M059J (cell line): ENCODE measurements at regions not wholly inside any gene's neighbourhood (a gene's known extent, or its start where the extent isn't known, plus 50 kb on each side); places are given as distances from the start of the nearest gene placed in this dataset.

Experiments
- DNase-seq: peaks from one replicate; pipeline ENCODE4 v3.0.0-alpha.2; 2012; ENCODE audit warnings: low read depth

DNA sequence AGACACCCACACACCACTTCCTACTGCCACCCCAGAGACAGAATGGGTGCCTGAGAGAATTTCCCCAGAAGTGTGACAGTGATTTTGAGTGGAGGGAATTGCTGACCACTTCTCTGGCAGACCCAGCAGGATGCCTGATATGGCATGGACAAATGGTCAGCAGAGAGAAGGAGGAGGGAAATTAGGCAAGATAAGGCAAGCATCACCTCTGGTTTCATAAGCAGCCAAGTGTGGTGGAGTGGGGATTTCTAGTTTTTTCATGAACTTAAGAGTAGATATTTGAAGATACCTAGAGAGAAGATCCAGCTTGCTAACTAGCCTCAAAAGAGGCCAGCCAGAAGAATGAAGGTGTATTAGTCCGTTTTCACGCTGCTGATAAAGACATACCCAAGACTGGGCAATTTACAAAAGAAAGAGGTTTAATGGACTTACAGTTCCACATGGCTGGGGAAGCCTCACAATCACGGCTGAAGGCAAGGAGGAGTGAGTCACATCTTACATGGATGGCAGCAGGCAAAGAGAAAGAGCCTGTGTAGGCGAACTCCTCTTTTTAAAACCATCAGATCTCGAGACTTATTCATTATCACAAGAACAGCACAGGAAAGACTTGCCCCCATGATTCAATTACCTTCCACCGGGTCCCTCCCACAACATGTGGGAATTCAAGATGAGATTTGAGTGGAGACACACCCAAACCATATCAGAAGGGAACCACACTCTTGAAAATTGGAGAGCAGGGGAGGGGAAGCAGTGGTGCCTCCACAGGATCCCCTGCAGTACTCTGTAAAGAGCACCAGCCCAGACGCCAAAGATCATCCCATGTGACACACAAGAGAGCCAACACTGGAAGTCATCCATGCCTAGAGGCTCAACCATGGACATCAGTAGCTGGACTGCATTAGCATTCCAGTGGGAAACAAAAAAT, 64.2 kb downstream of the RBM43 start:
- no peak for DNase-seq

DNA sequence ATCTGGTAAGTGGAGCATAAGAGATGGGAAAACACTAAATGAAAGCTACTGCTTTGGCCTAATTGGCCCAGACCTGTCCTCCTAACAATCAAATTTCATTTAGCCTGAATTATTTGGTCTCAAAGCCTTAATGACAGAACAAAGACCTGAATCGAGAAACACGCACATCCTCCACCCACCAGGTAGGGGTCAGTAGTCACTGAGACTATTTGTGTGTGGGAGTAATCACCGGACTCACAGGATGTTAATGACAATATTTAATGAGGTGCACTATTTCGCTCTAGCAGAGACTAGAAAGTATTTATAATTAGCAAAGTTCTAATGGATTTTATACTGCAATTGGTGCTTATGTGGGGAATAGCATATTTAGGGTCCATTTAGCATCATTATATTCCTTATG, 68.1 kb downstream of the RBM43 start:
- no peak for DNase-seq

DNA sequence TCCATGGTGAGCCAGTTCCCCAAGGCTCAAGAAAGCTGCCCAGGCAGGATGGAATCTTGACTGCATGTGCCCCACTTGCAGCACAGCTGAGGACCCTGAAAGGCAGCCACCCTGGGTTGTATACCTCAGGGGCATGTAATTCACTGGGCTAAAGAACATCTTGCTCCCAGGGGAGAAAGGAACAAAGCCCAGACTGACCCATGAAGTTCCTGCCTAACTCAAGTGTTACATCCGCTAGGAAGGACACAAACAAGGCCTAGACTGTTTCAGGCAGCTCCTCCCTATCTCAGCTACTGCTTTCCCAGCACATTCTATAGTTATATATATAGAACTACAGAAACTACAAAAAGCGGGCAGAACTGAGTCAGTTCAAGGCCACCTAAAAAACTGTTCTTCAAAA, 69.0 kb downstream of the RBM43 start:
- DNase-seq = no peak

DNA sequence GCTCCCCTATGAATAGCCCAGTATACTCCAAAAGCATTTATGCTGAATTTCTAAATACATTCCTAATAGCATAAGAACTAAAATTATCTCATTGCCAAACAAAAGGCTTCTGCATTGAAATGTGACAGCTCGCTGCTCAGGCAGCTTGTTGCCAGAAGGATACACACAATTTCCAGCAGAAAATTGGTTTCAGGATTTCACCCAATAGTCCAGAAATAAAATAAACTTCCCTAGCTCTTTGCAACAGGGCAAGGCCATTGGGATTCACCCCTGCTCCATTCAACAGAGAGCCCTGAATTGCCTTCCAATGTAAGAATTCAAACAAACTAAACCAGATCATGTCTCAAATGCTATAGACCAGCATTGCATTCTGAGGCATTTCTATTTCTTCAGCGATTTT, 70.7 kb downstream of the RBM43 start:
- DNase-seq = no peak

DNA sequence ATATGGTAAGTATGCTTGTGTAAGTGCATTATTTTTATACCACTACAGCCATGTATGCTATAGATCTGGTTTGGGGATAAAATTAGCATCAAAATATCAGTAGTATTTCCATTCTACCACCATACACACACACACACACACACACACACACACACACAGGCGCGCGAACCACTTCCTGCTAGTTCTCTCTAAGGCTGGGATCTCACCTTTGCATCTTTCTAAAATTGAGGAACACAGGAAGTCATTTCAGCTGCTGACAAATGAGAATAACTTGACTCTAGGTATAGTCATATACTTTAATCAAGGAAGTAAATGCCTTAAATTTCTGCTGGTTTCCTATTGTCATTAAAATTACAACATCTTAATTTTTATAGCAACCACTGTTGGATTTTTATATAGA, 72.5 kb downstream of the RBM43 start:
- DNase-seq = no peak

DNA sequence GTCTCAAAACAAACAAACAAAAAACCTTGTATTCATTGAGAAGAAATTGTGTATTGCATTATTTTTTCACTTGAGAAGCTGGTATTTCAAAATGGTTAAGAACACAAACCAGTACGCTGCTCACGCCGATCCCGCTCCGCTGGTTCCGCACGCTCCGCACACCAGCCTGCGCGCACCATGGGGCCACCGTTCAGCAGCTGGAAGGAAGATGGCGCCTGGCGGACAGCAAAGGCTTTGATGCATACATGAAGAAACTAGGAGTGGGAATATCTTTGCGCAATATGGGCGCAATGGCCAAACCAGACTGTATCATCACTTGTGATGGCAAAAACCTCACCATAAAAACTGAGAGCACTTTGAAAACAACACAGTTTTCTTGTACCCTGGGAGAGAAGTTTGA, 75.7 kb downstream of the RBM43 start:
- DNase-seq = no peak

DNA sequence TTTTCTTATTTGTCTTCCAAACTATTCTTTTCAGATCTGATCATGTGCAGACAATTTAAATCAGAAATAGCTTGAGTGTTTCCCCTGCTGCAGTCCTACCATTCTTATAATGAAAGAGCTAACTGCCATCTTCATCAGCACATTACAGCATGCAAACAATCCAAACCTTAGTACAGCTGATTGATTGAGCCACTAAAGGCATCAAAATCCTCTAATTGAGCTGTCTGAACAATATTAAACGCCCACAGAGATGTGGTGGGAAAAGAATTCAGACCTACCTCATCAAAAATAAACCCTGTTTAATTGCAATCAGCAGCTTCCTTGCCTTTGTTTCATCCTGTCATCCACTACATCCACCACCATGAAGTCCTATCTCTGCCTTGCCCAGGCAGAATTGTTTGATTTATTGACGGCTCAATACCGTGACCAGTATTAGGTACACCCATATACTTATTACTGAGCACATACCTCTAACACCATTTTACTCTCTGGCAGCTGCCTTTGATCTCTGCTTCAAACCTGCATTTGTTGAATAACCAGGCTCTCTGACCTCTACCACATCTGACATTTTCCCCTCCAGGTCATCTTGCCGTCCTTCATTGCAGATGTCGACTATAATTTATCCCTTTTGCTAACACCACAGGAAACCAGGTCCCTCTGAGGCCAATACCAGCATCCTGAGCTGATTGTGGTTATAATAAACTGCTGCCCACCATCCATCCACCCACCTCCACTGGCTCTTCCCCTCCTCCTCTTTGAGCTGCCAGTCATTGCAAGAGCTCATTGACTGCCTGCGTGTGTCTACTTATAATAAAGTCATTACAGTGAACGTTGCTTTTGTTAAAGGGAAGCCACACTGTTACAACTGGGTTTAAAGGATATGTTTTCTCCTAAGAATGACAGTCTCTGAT, 78.5 kb downstream of the RBM43 start:
- DNase-seq = no peak

DNA sequence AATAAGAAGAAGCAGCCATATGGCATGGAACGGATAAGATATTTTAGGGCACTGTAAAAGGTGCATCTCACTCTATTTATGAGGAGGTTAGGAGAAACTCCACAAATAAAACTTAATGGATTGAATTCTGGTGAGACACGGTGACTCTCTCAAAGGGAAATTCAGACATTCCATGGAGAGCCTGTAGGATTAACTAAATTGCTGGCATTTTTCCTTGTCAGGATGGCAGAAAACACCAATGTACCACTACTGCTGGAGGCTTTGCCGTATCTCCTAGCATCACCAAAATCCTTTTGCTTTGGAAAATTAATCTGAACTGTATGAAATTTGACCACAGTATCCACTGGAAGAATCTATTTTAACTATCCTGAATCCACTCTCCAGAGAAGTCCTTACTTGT, 79.3 kb downstream of the RBM43 start:
- no peak for DNase-seq

DNA sequence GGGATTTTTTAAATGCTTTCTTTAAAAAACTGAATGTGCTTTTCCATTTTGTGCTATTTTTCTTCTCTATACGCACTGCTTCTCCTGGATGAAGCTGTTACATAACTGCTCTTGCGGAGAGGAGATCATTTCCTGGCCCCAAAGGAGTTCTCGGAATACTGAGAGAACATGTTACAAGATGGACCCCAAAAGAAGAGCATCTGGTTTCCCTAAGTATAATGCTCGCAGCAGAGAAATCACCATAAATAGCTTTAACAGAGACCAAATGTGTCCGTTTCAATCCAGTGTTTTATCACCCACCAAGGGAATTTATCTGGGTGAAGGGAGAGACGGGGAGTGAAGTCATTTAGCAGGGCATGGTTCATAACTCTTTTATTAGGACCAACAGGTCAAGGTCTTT, 80.1 kb downstream of the RBM43 start:
- DNase-seq = no peak

DNA sequence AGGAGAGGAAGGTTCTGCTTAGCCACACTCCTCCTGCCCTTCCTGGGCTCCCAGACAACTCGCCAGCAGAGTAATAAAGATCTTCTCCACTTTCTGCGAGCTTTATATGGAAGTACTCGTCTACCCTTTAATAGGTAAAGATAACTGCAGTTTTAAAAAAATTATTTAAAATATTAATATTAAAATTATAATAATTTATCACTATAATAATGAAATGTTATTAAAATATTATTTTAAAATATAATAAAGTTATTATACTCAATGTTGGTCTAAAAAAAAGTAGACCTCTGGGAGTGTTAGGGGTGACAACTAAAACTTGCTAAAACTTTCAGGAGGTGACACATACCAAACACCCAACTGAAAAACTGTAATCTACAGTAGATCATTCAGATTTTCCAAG, 81.5 kb downstream of the RBM43 start:
- DNase-seq = no peak

DNA sequence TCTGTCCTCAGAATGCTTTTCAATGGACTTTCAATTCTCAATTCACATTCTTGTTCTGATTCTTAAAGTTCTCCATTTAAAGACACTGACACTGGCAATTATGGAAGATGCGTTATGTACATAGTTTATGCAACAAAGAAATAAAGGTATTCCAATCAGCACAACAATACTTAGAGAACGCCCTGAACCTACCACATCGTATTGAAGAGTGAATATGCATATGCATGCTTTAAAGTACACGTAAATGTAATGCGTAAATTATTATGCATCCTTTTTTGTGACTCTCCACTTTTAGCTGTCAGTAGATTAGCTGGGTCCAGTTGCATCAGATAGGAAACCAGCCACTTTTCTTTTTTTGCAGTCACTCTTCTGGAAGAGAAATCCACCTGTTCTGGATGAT, 83.5 kb downstream of the RBM43 start:
- DNase-seq = no peak

DNA sequence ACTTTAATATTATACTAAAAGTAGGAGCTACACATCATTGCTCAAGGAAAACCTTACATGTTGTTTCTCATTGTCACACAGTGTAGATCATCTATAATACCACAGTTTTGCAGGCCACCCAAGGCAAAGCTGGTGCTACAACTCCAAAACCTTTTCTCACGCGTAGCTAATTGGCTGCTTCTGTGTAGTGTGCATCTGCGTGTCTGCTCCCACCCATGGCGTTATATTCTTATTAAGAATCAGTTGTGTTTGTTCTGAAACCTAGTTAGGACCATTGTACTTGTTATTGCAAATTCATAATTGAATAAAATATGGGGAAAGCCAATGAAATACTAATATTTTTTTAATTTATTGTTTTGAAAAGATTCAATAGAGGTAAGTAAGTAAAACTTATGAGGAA, 83.9 kb downstream of the RBM43 start:
- no peak for DNase-seq

DNA sequence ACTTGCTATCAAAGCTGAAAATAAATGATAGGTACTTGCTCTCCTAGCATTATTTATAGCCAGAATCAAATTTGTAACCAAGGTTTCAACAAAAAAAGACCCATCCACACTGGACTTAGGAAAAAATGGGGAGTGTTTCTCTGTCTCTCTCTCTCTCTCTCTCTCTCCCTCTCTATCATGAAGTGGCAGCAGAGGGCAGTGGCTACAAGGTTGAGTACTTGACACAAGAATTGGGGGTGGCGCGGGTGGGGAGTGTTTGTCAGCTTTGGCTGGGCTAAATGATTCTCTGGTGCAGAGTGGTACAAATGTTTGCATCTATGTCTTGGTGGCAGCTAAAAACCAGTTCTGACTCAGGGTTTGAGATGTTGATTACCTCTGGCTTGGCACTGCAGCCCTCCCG, 85.0 kb downstream of the RBM43 start:
- no peak for DNase-seq

DNA sequence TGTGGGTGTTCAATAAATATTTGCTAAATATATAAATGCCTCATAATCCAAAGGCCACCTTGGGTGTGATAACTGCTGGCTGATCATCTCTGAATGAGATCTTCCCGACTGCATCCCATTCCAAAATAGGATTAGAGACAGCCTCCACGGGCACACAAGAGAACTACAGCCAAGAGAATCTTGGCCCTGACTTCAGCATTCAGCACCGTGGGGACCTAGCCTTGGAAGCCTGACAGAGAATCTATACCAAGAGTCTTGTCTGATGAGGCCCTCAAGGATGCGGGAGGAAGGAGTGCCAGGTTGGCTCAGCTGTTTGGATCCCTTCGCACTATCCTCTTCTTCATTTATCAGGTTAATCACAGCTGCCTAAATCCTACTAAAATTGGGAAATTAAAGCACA, 85.8 kb downstream of the RBM43 start:
- no peak for DNase-seq

DNA sequence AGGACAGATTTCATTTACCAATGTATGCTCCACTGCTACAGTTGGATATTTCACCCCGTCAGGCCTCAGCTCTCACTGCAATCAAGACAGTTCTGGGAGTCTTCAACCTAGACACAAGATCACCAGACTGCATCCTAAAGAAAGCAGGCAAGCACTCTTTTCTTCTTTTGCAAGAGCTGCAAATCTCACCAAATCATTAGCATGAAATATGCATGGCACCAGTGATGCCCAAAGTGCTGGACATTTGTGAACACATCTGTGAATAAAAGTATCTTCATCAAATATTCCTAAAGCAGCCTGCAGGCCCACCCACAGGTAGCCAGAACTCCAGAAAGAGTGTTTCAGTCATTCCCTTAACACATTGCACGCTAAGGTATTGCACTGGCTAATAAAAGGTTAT, 87.5 kb downstream of the RBM43 start:
- DNase-seq = no peak

DNA sequence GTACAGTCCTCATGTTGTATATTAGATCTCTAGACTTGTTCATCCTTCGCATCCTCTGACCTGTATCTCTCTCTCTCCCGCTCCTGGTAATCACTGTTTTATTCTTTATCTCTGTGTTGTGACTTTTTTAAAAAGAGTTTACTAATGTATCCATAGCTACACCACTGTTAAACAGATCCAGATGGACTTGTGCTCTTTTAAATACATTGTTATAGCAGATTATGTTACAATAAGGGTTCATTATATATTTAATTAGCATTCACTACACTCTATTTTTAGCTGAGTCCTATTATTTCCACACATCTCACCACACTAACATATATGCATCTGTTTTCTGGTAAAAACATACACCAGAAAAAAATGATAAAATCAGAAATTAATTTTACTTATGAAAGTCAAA, 90.5 kb downstream of the RBM43 start:
- no peak for DNase-seq

DNA sequence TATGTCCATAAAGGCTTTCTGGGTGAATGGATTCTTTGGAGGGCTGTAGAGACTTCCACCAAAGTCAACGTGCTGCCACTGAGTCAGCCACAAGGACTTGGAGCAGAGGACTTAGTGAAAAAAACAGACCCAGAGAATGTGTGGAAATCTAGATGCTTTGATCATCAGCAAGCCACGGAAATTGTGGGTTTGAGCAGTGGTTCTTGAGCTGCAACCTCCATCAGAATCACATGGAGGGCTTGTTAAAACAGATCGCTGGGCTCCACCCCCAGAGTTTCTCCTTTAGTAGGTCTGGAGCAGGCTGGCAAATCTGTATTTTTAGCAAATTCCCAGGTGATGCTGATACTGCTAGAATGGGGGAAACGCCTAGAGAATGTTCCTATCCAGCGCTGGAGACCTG, 95.3 kb downstream of the RBM43 start:
- DNase-seq = no peak

DNA sequence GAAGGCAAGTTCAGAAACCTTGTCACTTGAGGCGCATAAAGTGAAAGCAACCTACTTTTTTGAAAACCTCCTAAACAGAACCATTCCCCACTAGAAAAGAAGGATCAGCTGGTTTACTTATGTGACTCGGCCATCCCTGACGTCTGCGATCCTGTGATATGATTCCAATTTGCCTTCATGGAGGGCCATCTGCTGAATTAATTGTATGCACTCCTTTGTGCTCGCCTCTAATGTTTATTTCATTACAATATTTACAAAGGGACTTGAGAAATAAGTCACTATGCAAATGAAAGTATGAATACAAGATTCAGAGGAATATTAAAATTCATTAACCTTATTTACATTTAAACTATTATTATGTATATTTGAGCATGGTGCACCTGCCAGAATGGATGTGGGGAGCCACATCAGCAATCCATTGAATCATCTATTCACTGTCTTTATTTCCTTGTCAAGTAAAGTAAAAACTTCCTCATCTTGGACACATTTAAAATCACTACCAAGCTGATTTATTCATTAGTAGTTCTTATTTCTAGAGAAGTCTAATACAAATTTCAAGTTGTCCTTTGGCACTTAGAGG, 96.5 kb downstream of the RBM43 start:
- no peak for DNase-seq

DNA sequence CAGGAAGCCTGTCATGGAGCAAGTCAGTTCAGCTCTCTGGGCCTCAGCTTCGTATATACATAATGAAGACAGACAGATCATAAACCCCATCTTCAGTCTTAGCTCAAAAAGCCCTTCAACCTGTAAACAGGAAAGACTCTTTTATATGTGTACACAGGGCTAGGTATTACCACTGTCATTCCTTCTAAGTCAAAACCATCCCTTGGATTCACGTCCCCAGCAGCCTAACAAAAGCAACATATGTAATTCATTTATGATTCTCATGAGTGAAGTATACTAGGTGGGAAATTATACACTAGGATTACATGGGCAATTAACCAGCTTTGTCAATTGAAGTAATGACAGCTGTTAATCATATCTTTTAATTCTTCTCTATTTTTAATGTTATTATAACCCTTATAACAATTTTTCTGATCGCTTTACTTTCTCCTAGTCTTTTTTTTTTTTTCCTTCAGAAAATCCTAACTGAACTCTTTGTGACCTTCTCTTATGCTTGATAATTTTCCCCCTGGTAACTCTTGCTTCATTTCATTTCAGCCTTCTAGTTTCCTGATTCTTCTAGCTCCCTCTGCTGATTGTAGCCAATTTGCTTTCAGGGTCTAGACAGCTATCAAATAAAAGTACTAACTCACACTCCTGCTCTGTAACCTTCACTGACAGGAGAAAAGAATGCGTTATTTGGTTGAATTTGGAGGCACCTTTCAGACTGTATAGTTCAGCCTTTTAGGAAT, 99.7 kb downstream of the RBM43 start:
- DNase-seq = peak; percentile 35

DNA sequence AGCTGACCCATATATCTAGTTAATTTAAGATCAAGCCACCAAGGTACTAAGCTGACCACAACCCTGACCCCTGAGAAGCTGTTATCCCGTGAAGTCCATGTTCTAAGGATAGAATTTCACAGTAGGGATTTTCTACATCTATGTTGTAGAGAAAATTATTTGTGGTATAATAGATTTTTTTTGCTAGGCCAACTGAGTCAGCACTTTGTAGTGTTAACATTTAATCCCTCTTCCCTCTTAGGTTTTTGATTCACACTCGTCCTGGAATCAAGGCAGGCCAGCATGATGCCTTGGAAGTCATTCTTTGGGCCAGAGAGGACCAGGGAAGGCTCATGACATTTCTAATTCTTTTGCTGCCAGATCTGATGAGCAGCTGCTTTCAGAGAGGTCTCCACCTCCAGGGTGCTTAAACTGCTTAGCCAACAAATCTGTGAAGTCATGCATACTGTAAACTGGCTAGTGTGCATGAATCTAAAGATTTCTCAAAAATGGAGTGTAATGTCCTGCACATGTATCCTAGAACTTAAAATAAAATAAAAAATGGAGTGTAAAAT, 102.5 kb downstream of the RBM43 start:
- DNase-seq = peak; percentile 3

DNA sequence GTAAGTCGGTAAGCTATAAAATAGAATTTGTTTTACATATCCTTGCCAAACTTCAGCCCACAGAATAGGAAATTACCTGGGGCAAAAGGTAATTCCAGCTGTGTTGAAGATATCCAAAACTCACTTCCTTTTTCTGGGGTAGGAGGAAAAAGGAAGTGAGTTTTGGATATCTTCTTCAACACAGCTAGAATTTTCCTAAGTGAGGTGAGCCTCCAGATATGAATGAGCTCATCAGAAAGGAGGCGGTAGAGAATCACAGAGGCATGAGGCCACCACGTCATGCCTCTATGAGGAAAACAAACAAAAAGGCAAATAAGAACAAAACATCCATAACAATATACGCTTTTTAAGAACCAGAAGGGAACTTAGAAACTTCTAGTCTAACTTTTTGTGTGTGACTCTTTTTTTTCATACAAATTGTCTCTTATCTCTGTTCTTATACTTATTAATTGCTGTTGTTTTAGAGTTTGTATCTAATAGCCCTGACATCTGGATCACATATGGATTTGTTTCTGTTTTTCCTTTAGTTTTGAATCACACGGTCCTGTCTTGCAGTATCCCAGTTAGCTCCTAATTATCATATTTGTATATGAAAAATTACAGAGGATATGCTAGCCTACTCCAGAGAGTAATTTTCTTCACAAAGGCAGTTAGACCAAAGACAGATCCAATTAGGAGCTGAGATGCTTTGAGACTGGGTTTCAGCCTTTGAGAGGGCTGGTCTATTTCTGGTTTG, 104.5 kb downstream of the RBM43 start:
- no peak for DNase-seq
